Loucy (cell line): ENCODE measurements at regions not wholly inside any gene's neighbourhood (a gene's known extent, or its start where the extent isn't known, plus 50 kb on each side); places are given as distances from the start of the nearest gene placed in this dataset.
"Not testable (repeated sequence)": the region's sequence is repeated elsewhere in the genome, so short reads cannot be mapped to it uniquely, and the experiment has no call there.

Source experiments
- H2AFZ ChIP-seq: fragments of 200-600 bp; sonication (generic); 2 replicates; pipeline ENCODE4 v1.6.0; 2016; ENCODE audit warnings: antibody characterized with exemption, mild to moderate bottlenecking, low read length, moderate library complexity
- H3F3A ChIP-seq: fragments of 200-600 bp; 2 replicates; pipeline ENCODE4 v1.6.0; 2016; ENCODE audit warnings: antibody characterized with exemption, low read depth, mild to moderate bottlenecking
- H3K27me3 ChIP-seq: fragments of 200-600 bp; sonication (generic); 2 replicates; pipeline ENCODE4 v1.6.1; 2014; ENCODE audit warnings: low read length, mild to moderate bottlenecking; ENCODE audit not compliant: insufficient read depth, poor library complexity, severe bottlenecking
- H3K36me3 ChIP-seq: fragments of 200-600 bp; sonication (generic); 2 replicates; pipeline ENCODE4 v1.6.1; 2016; ENCODE audit warnings: low read length; ENCODE audit not compliant: insufficient read depth
- H3K4me1 ChIP-seq: fragments of 200-600 bp; sonication (generic); 2 replicates; pipeline ENCODE4 v1.5.1; 2014; ENCODE audit warnings: low read length, mild to moderate bottlenecking; ENCODE audit not compliant: insufficient read depth, poor library complexity, severe bottlenecking
- H3K4me2 ChIP-seq: fragments of 200-600 bp; sonication (generic); 2 replicates; pipeline ENCODE4 v1.6.0; 2014; ENCODE audit warnings: antibody characterized with exemption, low read length, low read depth, mild to moderate bottlenecking; ENCODE audit not compliant: poor library complexity, severe bottlenecking
- H3K4me3 ChIP-seq: fragments of 200-600 bp; sonication (generic); 2 replicates; pipeline ENCODE4 v1.5.1; 2014; ENCODE audit warnings: low read length, mild to moderate bottlenecking, mixed read lengths; ENCODE audit not compliant: poor library complexity, severe bottlenecking
- H3K79me2 ChIP-seq: fragments of 200-600 bp; sonication (generic); 2 replicates; pipeline ENCODE4 v1.6.1; 2014; ENCODE audit warnings: low read length; ENCODE audit not compliant: insufficient read depth
- H3K9ac ChIP-seq: fragments of 200-600 bp; sonication (generic); 2 replicates; pipeline ENCODE4 v1.6.0; 2014; ENCODE audit warnings: mild to moderate bottlenecking, low read depth, low read length, moderate library complexity; ENCODE audit not compliant: poor library complexity, severe bottlenecking
- H3K9me2 ChIP-seq: fragments of 200-600 bp; sonication (generic); replicated peaks from 2 replicates; pipeline ENCODE4 v1.6.1; 2016; ENCODE audit warnings: low read depth, low read length, mixed read lengths
- H3K9me3 ChIP-seq: fragments of 200-600 bp; sonication (generic); 2 replicates; pipeline ENCODE4 v1.6.1; 2014; ENCODE audit warnings: mild to moderate bottlenecking, antibody characterized with exemption, low read length, low read depth; ENCODE audit not compliant: insufficient read depth
- H4K20me1 ChIP-seq: fragments of 200-600 bp; sonication (generic); 2 replicates; pipeline ENCODE4 v1.6.0; 2014; ENCODE audit warnings: antibody characterized with exemption, low read length, mild to moderate bottlenecking; ENCODE audit not compliant: insufficient read depth, poor library complexity, severe bottlenecking
- EZH2phosphoT487 ChIP-seq: fragments of 200-600 bp; IDR thresholded peaks from 2 replicates; pipeline ENCODE4 v1.6.1; 2018; ENCODE audit warnings: antibody characterized with exemption, mild to moderate bottlenecking, moderate library complexity, borderline replicate concordance
- TF ChIP-seq, protein P1 (sequence below): fragments of 200-600 bp; sonication (generic); conservative IDR thresholded peaks from 2 replicates; pipeline ENCODE4 v1.5.1; 2014; ENCODE audit warnings: mild to moderate bottlenecking, antibody characterized with exemption, low read length

GRCh38 chr2:10196110-10196892 is 73.8 kb downstream of the RRM2 start:
- no peaks in the 10 kb centered on the region for H3K9me2 ChIP-seq
- H2AFZ ChIP-seq = no peak overlapping the region
- no peaks in the 10 kb centered on the region for H3K27me3 ChIP-seq
- no peaks in the 10 kb centered on the region for H3K4me1 ChIP-seq
- no peaks in the 10 kb centered on the region for H4K20me1 ChIP-seq
- no peak overlapping the region for H3K9ac ChIP-seq
- no peak overlapping the region for H3K4me2 ChIP-seq
- no peaks in the 10 kb centered on the region for H3F3A ChIP-seq
- H3K4me3 ChIP-seq = no peak overlapping the region
- peaks cover 56% of the 10 kb centered on the region; the same call in 1 of the 2 replicates for H3K36me3 ChIP-seq
- no peaks in the 10 kb centered on the region for H3K9me3 ChIP-seq
- 0 out of 2 replicates have a peak, but pooled peaks cover under 1% of the 10 kb centered on the region for H3K79me2 ChIP-seq
- TF ChIP-seq, protein P1, sequence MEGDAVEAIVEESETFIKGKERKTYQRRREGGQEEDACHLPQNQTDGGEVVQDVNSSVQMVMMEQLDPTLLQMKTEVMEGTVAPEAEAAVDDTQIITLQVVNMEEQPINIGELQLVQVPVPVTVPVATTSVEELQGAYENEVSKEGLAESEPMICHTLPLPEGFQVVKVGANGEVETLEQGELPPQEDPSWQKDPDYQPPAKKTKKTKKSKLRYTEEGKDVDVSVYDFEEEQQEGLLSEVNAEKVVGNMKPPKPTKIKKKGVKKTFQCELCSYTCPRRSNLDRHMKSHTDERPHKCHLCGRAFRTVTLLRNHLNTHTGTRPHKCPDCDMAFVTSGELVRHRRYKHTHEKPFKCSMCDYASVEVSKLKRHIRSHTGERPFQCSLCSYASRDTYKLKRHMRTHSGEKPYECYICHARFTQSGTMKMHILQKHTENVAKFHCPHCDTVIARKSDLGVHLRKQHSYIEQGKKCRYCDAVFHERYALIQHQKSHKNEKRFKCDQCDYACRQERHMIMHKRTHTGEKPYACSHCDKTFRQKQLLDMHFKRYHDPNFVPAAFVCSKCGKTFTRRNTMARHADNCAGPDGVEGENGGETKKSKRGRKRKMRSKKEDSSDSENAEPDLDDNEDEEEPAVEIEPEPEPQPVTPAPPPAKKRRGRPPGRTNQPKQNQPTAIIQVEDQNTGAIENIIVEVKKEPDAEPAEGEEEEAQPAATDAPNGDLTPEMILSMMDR = no peak
- TF ChIP-seq EZH2phosphoT487 = no peak

DNA sequence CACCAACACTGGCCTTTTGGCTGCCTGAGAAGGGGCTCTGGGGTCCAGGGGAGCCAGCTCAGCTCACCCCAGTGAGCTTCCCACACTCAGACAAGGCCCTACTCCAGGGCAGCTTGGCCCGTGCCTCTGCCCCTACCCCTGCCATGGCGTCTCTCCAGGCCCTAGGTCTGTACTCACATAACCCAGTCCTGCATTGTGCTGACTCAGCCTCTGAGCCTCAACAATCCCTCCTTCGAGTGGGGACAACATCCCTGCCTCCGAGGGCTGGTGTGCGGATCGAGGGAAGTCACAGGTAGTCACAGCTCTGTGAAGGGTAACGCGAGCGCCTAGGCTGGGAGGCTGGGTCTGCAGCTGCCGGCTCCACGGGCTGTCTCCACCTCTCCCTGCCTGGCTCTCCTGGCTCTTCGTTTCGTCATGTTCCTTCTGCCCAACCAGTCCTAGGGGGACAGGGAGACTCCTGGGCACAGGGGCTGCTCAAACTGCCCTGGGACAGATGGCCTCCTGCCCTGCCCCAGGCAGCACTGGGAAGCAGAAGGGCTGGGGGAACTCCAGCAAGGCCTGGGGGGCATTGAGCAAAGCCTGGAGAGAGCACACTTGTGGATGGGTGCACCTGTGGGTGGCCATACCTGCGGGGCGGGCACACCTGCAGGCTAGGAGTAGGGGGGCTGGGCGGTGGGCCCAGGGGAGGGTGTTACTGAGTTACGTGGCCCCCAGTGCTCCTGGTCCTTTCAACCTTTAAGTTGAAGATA is 74.6 kb downstream of the RRM2 start:
- Histone ChIP-seq H3K4me3 (no peak overlapping the region), H3K4me2 (no peak overlapping the region), H3K9ac (no peak overlapping the region), H3K36me3 (peaks cover 61% of the 10 kb centered on the region; the same call in 1 of the 2 replicates), H2AFZ (no peak overlapping the region), H3F3A (no peaks in the 10 kb centered on the region), H3K9me3 (no peaks in the 10 kb centered on the region), H3K4me1 (no peaks in the 10 kb centered on the region), H3K27me3 (no peaks in the 10 kb centered on the region), H4K20me1 (no peaks in the 10 kb centered on the region), H3K9me2 (no peaks in the 10 kb centered on the region), H3K79me2 (no peaks in the 10 kb centered on the region)
- no peak for TF ChIP-seq EZH2phosphoT487
- TF ChIP-seq, protein P1 = no peak

GRCh38 chr2:10197697-10198076 is 75.1 kb downstream of the RRM2 start:
- Histone ChIP-seq H3K79me2 (no peaks in the 10 kb centered on the region), H3F3A (no peaks in the 10 kb centered on the region), H3K4me3 (no peak overlapping the region), H3K9ac (no peak overlapping the region), H3K4me2 (no peak overlapping the region), H3K4me1 (no peaks in the 10 kb centered on the region), H3K9me3 (no peaks in the 10 kb centered on the region), H3K27me3 (no peaks in the 10 kb centered on the region), H3K9me2 (no peaks in the 10 kb centered on the region), H2AFZ (no peak overlapping the region), H3K36me3 (peaks cover 66% of the 10 kb centered on the region; the same call in 1 of the 2 replicates), H4K20me1 (no peaks in the 10 kb centered on the region)
- TF ChIP-seq, protein P1 = no peak
- no peak for TF ChIP-seq EZH2phosphoT487

GRCh38 chr2:10198482-10198881 is 75.9 kb downstream of the RRM2 start:
- H3K9ac ChIP-seq, H2AFZ ChIP-seq, H3K4me1 ChIP-seq, H3K9me2 ChIP-seq, H3K4me3 ChIP-seq, H4K20me1 ChIP-seq, H3K4me2 ChIP-seq, H3K9me3 ChIP-seq, H3K27me3 ChIP-seq, H3K79me2 ChIP-seq, H3F3A ChIP-seq: not testable (repeated sequence)
- H3K36me3 ChIP-seq = peaks cover 74% of the 10 kb centered on the region; the same call in 1 of the 2 replicates
